ENCODE measurements at regions not wholly inside any gene's neighbourhood (a gene's known extent, or its start where the extent isn't known, plus 50 kb on each side); places are given as distances from the start of the nearest gene placed in this dataset.

DNA sequence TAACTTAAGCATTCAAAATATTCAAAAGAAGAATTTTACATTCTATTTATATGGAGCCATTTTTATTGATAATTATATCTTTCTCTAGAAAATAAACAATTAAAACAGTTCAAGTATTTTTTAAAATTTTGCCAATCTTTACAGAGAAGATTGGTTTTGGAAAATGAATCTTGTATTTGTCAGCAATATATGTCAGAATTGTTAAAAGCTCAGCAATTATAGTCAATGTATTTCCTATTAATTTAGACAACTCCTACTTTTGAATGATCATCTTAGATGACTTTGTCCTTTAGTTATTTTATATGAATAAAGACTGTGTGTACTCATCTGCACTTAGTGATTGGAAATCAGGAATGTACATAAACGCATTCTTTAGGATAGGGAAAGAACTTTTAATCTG is 223.9 kb upstream of the MAD2L1 start:
- TF ChIP-seq POLR2A (IDR thresholded peaks at IDR 0.05) = no peak
- TF ChIP-seq, protein P1, sequence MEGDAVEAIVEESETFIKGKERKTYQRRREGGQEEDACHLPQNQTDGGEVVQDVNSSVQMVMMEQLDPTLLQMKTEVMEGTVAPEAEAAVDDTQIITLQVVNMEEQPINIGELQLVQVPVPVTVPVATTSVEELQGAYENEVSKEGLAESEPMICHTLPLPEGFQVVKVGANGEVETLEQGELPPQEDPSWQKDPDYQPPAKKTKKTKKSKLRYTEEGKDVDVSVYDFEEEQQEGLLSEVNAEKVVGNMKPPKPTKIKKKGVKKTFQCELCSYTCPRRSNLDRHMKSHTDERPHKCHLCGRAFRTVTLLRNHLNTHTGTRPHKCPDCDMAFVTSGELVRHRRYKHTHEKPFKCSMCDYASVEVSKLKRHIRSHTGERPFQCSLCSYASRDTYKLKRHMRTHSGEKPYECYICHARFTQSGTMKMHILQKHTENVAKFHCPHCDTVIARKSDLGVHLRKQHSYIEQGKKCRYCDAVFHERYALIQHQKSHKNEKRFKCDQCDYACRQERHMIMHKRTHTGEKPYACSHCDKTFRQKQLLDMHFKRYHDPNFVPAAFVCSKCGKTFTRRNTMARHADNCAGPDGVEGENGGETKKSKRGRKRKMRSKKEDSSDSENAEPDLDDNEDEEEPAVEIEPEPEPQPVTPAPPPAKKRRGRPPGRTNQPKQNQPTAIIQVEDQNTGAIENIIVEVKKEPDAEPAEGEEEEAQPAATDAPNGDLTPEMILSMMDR (IDR thresholded peaks at IDR 0.05) = no peak
- intact Hi-C loops (cut with DNase I) = no loop called here
- Histone ChIP-seq H3K4me1 (no peaks in the 10 kb centered on the region), H3K4me3 (no peak overlapping the region), H3K27ac (no peak overlapping the region), H3K36me3 (replicated peaks in 1 of 2; ENCODE audit: insufficient read depth in 1 of 2, low read depth in 2 of 2) (no peaks in the 10 kb centered on the region), H3K27me3 (peaks cover 0 to 4% of the 10 kb centered on the region in 2 donors), H3K9me3 (no peaks in the 10 kb centered on the region)
- 56% methylated on average over 1 of the region's 1 CpG for WGBS, 2 donors
- DNase-seq (no peak), ATAC-seq (no peak)

DNA sequence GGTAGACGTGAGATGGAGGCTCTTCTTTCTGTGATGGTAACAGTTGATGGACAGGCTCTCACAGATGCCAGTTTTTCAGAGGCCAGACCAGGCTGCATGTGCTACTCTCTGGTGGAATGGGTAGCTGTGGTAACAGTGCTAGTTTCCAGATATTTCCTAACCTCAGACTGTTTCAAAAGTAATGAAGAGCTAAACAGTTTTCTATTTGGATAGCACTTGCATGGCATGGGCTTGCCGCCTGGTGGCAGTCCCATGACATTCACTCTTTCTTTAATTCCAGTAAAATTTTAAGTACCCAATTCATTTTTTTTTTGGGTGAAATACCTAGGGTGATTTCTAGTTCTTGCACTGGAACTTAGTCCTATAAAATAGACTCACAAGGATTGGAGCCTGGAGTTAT is 220.2 kb upstream of the MAD2L1 start:
- TF ChIP-seq, protein P1 (IDR thresholded peaks at IDR 0.05) = no peak
- no peak for TF ChIP-seq POLR2A (IDR thresholded peaks at IDR 0.05)
- intact Hi-C loops (cut with DNase I) = no loop called here
- no peak for ATAC-seq

GRCh38 chr4:120281581-120281980 is 214.9 kb upstream of the MAD2L1 start:
- ATAC-seq = no peak
- no peak for TF ChIP-seq POLR2A (IDR thresholded peaks at IDR 0.05)
- TF ChIP-seq, protein P1 (IDR thresholded peaks at IDR 0.05) = no peak
- intact Hi-C loops (cut with DNase I) = no loop called here
- Histone ChIP-seq H3K27ac (no peak overlapping the region), H3K4me1 (no peaks in the 10 kb centered on the region), H3K9me3 (no peaks in the 10 kb centered on the region), H3K4me3 (no peak overlapping the region), H3K27me3 (peaks cover 0 to 4% of the 10 kb centered on the region in 2 donors), H3K36me3 (replicated peaks in 1 of 2; ENCODE audit: insufficient read depth in 1 of 2, low read depth in 2 of 2) (no peaks in the 10 kb centered on the region)
- DNase-seq = no peak

More for the DNA sequence above, 220.2 kb upstream of the MAD2L1 start:
- Histone ChIP-seq H3K27ac (no peak overlapping the region), H3K36me3 (replicated peaks in 1 of 2; ENCODE audit: insufficient read depth in 1 of 2, low read depth in 2 of 2) (no peaks in the 10 kb centered on the region), H3K9me3 (no peaks in the 10 kb centered on the region), H3K27me3 (peaks cover 0 to 4% of the 10 kb centered on the region in 2 donors), H3K4me3 (no peak overlapping the region), H3K4me1 (no peaks in the 10 kb centered on the region)
- DNase-seq = no peak
- WGBS, 2 donors = 60 to 72% methylated on average over 2 of the region's 2 CpGs

DNA sequence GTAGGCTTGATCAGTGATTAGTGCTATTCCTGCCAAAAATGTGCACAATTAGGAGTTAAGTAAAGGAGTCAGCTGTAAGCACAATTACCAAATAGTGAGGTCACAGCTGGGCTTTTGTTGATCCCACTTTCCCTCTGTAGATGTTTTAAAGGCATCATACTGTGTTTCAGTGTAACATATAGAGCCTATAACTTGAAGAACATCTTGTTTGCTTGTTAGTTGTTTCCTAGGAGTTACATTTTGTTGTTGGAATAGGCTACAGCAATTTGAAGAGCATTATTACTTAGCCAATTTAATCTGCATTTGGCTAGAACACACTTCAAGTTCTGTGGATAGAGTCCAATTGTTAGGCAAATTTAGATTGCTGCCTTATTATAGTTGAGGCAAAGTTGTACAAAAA is 210.7 kb upstream of the MAD2L1 start:
- H3K4me1 ChIP-seq = no peaks in the 10 kb centered on the region
- no peak overlapping the region for H3K4me3 ChIP-seq
- DNase-seq = no peak
- ATAC-seq = no peak
- TF ChIP-seq, protein P1 (IDR thresholded peaks at IDR 0.05) = no peak
- no peak for TF ChIP-seq POLR2A (IDR thresholded peaks at IDR 0.05)
- H3K27me3 ChIP-seq = no peaks in the 10 kb centered on the region
- no peak overlapping the region for H3K27ac ChIP-seq
- no peaks in the 10 kb centered on the region for H3K36me3 ChIP-seq (replicated peaks in 1 of 2; ENCODE audit: insufficient read depth in 1 of 2, low read depth in 2 of 2)
- intact Hi-C loops (cut with DNase I) = no loop called here
- H3K9me3 ChIP-seq = no peaks in the 10 kb centered on the region

DNA sequence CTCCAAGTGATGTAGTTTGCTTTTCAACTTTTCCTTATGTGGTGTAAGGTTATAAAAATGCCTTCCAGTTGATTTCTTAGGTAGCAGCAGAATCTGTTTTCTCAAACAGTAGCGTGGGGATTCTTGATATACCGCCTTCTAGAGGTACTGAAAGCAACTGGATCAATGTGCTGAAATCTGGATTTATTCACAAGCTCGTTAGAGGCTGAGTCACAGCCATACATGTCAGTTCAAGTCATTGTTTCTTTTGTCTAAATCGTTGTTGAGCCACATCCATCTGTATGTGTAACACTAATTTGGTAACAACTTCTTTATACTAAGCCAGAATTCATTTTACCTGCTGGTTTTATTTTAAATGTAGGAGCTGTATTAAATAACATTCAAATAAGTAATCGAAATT is 200.0 kb upstream of the MAD2L1 start:
- ATAC-seq (no peak), DNase-seq (no peak)
- Histone ChIP-seq H3K4me1 (no peaks in the 10 kb centered on the region), H3K9me3 (no peaks in the 10 kb centered on the region), H3K27ac (no peak overlapping the region), H3K27me3 (no peaks in the 10 kb centered on the region), H3K36me3 (replicated peaks in 1 of 2; ENCODE audit: insufficient read depth in 1 of 2, low read depth in 2 of 2) (no peaks in the 10 kb centered on the region), H3K4me3 (no peak overlapping the region)
- TF ChIP-seq POLR2A (IDR thresholded peaks at IDR 0.05) = no peak
- TF ChIP-seq, protein P1 (IDR thresholded peaks at IDR 0.05) = no peak
- WGBS, 2 donors = 72 to 79% methylated on average over 5 of the region's 5 CpGs
- intact Hi-C loops (cut with DNase I) = no loop called here
